Lung (tissue), 11 donors: ENCODE measurements at regions not wholly inside any gene's neighbourhood (a gene's known extent, or its start where the extent isn't known, plus 50 kb on each side); places are given as distances from the start of the nearest gene placed in this dataset.

Experiments
- ATAC-seq: fragments of 200-7000 bp; cut with Tn5 transposase; one replicate; pipeline ENCODE4 v1.9.1; 2020; ENCODE audit warnings: moderate number of reproducible peaks; ENCODE audit not compliant: insufficient read depth, low FRiP score
- DNase-seq, 3 donors: peaks; one replicate each; pipeline ENCODE4 v3.0.0-alpha.2; 2013 to 2017
- H3K27ac ChIP-seq, 2 donors: one replicate each; pipeline ENCODE4 v1.5.1; 2013; ENCODE audit warnings: mild to moderate bottlenecking in 2 of 2, moderate library complexity in 2 of 2, control low read depth in 1 of 2, inconsistent platforms in 1 of 2, low read depth in 1 of 2, low read length in 1 of 2
- H3K27me3 ChIP-seq, 3 donors: one replicate each; pipeline ENCODE4 v1.5.1; 2013; ENCODE audit warnings: low read length in 2 of 3; ENCODE audit not compliant: control insufficient read depth in 3 of 3, insufficient read depth in 3 of 3
- H3K36me3 ChIP-seq, 4 donors: one replicate each; pipeline ENCODE4 v1.5.1; 2013; ENCODE audit warnings: low read length in 4 of 4, mild to moderate bottlenecking in 1 of 4, moderate library complexity in 1 of 4; ENCODE audit not compliant: control insufficient read depth in 4 of 4, insufficient read depth in 4 of 4
- H3K4me1 ChIP-seq, 5 donors: one replicate each; pipeline ENCODE4 v1.5.1; 2013; ENCODE audit warnings: low read length in 5 of 5, mild to moderate bottlenecking in 2 of 5, moderate library complexity in 1 of 5; ENCODE audit not compliant: control insufficient read depth in 5 of 5, insufficient read depth in 5 of 5
- H3K4me3 ChIP-seq: one replicate; pipeline ENCODE4 v1.5.1; 2013; ENCODE audit warnings: mild to moderate bottlenecking, control low read depth, moderate library complexity
- H3K9ac ChIP-seq, 2 donors: one replicate each; pipeline ENCODE4 v1.5.1; 2013; ENCODE audit warnings: low read length in 2 of 2, control low read depth in 1 of 2; ENCODE audit not compliant: insufficient read depth in 1 of 2
- H3K9me3 ChIP-seq, 4 donors: one replicate each; pipeline ENCODE4 v1.5.1; 2013; ENCODE audit warnings: low read length in 3 of 4, mild to moderate bottlenecking in 1 of 4, moderate library complexity in 1 of 4; ENCODE audit not compliant: control insufficient read depth in 4 of 4, insufficient read depth in 3 of 4
- CTCF ChIP-seq: IDR thresholded peaks from 2 replicates; pipeline ENCODE4 v1.5.1; 2012; ENCODE audit warnings: mild to moderate bottlenecking; ENCODE audit errors: control extremely low read depth, extremely low read depth
- WGBS, 2 donors: extraction: QIAGEN DNeasy Blood & Tissue Kit; methylation state at CpG; one replicate each; pipeline ENCODE4 v1.1.7; 2013; 5-methylcytosine and 5-hydroxymethylcytosine counted together
- donor health status: control.
- donor health status: control.
- donor health status: Bipolar disorder and iron deficiency.
- donor health status: healthy.
- donor health status: DM: yes; HTN: yes; CAD: no.

GRCh38 chr14:104405360-104406226 is 174.0 kb upstream of the C14orf180 start:
- no peak for TF ChIP-seq CTCF
- Histone ChIP-seq H3K27me3 (peaks cover 0 to 4% (median 0%) of the 10 kb centered on the region in 3 donors), H3K27ac (peak overlapping the region in 1 of 2 donors; percentile 26), H3K9ac (no peak overlapping the region), H3K36me3 (no peaks in the 10 kb centered on the region), H3K9me3 (peaks cover 0 to 6% (median 2%) of the 10 kb centered on the region in 4 donors), H3K4me1 (peaks cover 0 to 8% (median 0%) of the 10 kb centered on the region in 5 donors), H3K4me3 (no peak overlapping the region)
- ATAC-seq: no peak
- DNase-seq: peak in 1 of 3 donors; percentile 6
- 68 to 75% methylated on average over 9 of the region's 9 CpGs for WGBS, 2 donors

GRCh38 chr14:104406831-104407230 is 172.7 kb upstream of the C14orf180 start:
- Histone ChIP-seq H3K9ac (no peak overlapping the region), H3K9me3 (peaks cover 0 to 6% (median 2%) of the 10 kb centered on the region in 4 donors), H3K27me3 (peaks cover 0 to 4% (median 0%) of the 10 kb centered on the region in 3 donors), H3K27ac (no peak overlapping the region), H3K4me1 (peaks cover 0 to 8% (median 0%) of the 10 kb centered on the region in 5 donors), H3K4me3 (no peak overlapping the region), H3K36me3 (no peaks in the 10 kb centered on the region)
- WGBS, 2 donors: 77 to 79% methylated on average over 5 of the region's 5 CpGs
- DNase-seq (no peak), ATAC-seq (no peak)
- TF ChIP-seq CTCF: no peak

GRCh38 chr14:104416383-104416782 is 163.2 kb upstream of the C14orf180 start:
- H3K9ac ChIP-seq: no peak overlapping the region
- TF ChIP-seq CTCF: no peak
- no peaks in the 10 kb centered on the region for H3K9me3 ChIP-seq
- H3K27ac ChIP-seq: no peak overlapping the region
- H3K4me3 ChIP-seq: no peak overlapping the region
- no peaks in the 10 kb centered on the region for H3K36me3 ChIP-seq
- 62 to 63% methylated on average over 1 of the region's 1 CpG for WGBS, 2 donors
- ATAC-seq (no peak), DNase-seq (no peak)
- H3K27me3 ChIP-seq: no peaks in the 10 kb centered on the region
- peaks cover 0 to 9% (median 0%) of the 10 kb centered on the region in 5 donors for H3K4me1 ChIP-seq
